ENCODE measurements at regions not wholly inside any gene's neighbourhood (a gene's known extent, or its start where the extent isn't known, plus 50 kb on each side); places are given as distances from the start of the nearest gene placed in this dataset.
A peak's percentile ranks its signal among the peaks of the same experiment; 100 is the strongest.

- no peak for DNase-seq
Observed at GRCh38 chr6:115712291-115712961, 348.3 kb downstream of the FRK start.

DNA sequence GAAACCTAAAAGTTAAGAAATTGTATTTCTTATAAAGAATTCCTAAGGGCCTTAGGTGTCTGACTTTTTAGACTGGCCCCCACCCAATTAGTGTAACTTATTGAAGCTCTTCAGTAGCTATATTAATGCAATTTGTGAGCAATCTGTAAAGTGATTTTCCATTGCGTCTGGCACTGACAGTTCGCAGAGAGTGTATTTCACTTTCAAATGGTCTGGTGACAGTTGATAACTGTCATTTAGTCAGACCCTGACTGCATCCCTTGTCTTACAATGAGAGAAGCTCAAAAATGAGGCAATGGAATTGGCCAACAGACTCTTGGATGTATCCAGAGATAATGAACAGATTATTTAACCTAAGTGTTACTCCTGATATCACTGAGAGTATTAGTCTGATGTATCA is 351.8 kb downstream of the FRK start:
- no peak for DNase-seq

- no peak for DNase-seq
Observed at GRCh38 chr6:115706981-115707380, 353.7 kb downstream of the FRK start.

- no peak for DNase-seq
Observed at GRCh38 chr6:115706324-115706723, 354.4 kb downstream of the FRK start.

DNA sequence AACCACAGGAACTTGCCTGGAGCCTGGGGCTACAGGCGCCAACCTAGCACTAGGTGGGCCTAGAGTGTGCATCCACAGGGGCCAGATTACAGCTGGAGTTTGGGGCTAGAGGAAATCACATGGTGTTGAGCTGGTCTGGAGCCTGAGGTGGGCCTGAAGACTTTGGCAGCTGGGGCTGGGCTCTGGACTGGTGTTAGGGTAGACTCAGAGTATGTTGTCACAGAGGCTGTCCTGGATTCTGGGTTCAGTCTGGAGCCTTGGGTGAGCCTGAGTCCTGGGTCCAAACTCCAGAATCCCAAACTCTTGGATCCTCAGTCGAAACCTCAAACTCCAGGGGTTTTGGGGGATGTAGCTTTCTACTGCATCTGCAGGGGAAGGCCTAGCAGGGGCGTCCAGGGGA is 356.7 kb downstream of the FRK start:
- no peak for DNase-seq

GRCh38 chr6:115691433-115691832 is 369.3 kb downstream of the FRK start:
- DNase-seq, result no peak

GRCh38 chr6:115690854-115691253 is 369.8 kb downstream of the FRK start:
- DNase-seq, result no peak

- no peak for DNase-seq
Observed at GRCh38 chr6:115681978-115682775, 378.5 kb downstream of the FRK start.

DNA sequence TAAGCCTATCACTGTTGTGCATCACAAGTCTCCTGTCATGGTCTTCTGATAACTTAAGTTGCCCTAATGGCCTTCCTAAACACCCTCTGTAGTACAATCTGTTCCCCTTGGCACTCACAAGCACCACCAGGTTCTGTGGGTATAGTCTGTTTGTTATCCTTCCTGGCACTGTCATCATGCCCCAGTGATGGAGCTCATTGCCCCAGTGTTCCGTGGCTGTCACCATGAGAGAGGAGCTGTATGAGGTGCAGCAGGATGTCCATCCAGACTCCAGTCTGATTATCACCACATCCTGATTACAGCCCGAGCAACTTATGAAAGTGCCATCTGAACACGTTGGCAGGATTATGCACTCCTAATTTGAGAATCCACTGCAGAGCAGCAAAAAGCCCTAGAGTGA is 380.1 kb downstream of the FRK start:
- DNase-seq, result no peak

DNA sequence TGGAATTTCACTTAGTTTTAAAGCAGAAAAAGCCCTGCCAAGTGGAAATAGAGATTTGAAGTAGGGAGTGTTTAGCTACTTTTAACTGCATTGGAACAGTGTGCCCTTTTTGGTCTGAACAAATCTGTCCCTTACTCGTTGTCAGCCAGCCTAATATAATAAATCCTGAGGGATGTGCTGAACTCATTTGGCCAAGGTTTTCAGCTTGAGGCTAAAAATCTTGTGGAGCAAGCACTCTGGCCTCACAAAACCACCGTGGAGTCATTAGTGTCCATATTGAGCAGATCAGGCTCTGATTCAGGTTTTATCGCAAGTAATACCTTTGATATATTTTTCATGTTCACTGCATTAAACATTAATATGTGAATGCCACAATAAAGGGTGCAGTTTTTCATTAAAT is 383.5 kb downstream of the FRK start:
- no peak for DNase-seq

GRCh38 chr6:115675443-115675842 is 385.2 kb downstream of the FRK start:
- DNase-seq, result no peak

GRCh38 chr6:115668781-115669180 is 391.9 kb downstream of the FRK start:
- DNase-seq, result no peak

- no peak for DNase-seq
Observed at GRCh38 chr6:115668211-115668610, 392.5 kb downstream of the FRK start.

DNA sequence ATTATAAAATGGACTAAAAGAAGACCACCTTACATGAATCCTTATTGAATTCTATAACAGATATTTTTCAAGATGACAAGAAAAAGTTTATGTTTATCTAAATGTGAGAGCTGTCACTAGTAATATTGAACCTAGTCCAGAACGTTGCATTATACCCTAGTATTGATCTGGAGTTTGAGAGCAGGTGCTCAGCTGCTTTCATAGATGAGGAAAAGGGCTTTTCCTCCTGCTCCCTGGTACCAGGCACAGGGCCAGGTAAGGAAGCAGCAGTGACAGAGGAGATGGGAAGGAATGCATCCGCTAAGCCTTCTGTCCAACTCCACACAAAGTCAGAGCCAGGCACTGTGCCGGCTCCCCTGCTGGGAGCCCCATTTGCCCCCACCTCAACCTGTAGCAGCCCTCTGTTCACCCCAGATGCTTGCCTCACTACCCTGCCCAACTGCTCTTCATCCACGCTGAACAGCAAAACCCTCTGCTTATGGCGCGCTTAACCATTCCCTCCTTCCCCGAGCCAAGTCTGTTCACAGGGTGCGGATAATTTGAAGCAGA is 393.1 kb downstream of the FRK start:
- DNase-seq, result no peak

DNA sequence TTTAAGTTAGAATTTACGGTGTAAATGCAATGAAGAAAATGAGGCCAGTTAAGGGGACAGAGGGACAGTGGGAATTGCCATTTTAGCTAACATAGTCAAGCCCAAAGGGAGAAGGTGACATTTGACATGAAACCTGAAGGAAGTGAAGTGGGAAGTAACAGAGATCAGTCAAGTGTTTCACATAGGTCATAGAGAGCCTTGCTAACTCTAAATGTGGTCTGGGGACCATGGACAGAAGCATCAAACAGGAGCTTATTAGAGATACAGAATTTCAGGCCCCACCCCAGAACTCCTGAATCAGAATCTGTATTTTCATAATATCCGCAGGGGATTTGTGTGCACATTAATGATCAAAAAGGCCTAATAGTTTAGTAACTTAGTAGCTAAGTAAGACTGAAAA is 393.7 kb downstream of the FRK start:
- DNase-seq, result no peak

GRCh38 chr6:115665310-115665709 is 395.4 kb downstream of the FRK start:
- DNase-seq, result no peak

DNA sequence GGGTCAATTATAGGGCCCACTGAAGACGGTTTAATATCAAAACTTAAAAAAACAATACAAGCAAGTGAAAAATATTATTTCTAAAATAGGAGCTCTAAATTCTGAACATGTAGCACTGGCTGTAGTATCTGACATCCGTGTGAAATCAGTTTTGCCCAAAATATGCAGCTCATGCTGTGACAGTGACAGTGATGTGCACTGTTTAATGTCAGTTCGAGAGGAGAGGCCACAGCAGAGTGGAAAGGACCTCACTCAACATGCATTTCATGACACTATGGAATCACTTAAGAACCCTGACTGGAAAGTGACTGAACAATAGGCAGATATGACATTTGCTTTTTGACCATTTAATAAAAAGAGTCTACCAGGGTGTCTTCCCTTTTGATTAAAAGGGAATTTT is 397.0 kb downstream of the FRK start:
- DNase-seq, result no peak

- peak in 1 of 2 experiments; percentile 3 for DNase-seq
Observed at GRCh38 chr6:115643762-115644161, 416.9 kb downstream of the FRK start.

DNA sequence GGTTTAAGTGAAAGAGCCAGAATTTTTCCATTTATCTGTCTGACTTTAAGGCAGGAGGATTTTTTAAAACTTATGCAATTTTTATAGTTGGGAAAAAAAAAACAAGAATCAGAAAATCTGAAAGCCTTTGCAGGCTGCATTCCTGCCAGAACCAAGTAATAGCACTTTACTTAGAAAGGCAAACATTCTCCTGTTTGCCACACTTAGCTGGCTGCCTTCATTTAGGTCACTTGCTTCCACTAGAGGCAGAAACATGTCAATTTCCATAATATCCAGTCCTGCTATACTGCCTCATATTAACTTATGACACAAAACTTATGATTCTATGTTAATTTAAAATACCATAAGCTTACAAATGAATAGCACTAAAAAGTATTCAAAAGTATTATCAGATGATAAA is 425.8 kb downstream of the FRK start:
- DNase-seq, result no peak

GRCh38 chr6:115634131-115634530 is 426.6 kb downstream of the FRK start:
- DNase-seq, result no peak

- DNase-seq, result no peak
Observed at GRCh38 chr6:115631028-115631427, 429.7 kb downstream of the FRK start.

DNA sequence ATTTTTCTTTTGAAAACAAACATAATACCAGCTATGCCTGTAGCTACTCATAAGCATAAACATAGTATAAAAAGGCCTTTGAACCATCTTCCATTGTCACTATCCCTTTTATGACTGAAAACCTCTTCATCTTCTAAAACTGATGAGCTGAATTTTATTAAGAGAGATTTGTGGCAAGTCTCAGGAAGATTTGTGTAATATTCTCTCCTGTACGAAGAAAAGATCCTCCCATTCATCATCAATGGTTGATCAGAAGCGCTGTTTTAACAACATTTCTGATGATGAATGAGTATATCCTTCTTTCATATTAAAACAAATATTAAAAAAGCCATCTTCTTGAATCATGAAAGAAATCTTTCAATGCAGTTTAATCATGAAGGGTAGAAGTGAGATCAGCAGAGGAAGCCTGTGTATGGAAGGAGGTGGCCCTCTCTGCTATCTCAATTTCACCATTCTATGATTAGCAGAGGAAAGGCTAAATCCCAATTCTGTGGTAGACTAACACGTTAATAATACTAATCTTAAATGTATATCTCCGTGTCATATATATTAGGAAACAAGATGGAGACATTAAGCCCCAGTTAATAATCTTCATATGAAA is 430.2 kb downstream of the FRK start:
- DNase-seq, result no peak

DNA sequence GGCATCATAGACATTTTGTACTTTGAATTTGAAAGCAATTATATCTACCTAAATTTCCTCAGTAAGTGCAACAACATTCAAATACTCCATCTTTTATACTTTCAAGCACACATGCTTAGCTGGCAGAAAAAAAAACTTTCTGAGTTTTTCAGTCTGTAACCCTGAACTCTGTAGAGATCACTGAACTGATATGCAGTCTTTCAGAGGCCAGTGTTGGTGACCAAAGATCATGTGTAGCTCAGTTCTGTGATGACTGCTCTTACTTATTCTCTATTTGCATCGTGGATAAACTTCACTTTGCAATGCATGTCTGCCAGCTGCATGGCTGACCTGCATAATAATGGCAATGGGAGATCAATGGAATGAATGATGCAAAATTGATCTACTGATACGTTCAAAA is 431.3 kb downstream of the FRK start:
- DNase-seq, result no peak

DNA sequence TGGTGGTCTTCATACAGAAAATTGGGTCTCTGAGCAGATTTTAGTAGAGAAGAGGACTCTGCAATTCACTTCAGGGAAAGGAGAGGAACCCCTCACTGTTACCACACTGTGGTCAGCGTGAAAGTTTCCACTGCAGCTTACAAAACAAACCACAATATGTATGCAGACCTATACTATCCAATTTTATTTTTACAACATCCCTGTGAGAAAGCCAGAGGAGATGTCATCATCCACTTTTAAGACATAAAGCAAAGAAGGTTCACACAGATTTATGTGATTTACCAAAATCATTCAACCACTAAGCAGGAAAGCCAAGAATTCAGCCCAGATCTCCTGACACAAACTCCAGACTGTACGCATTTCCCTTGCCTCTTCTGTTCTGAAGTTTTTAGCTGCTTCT is 442.4 kb downstream of the FRK start:
- no peak for DNase-seq

Data from NCI-H526 (cell line).